Bronchial epithelial cell (primary cell): ENCODE measurements at regions not wholly inside any gene's neighbourhood (a gene's known extent, or its start where the extent isn't known, plus 50 kb on each side); places are given as distances from the start of the nearest gene placed in this dataset.

ENCODE experiments used
- DNase-seq: peaks from one replicate; pipeline ENCODE4 v3.0.0-alpha.2; 2010; ENCODE audit warnings: low read depth
- FAIRE-seq: peaks from 2 replicates; lab custom pipeline; 2011; peaks lifted over from hg19 to GRCh38; lab: Jason Lieb, UNC
- H3K27me3 ChIP-seq: 2 replicates; pipeline ENCODE4 v1.5.1; 2011; ENCODE audit warnings: low read length; ENCODE audit not compliant: control insufficient read depth, insufficient read depth
- H3K36me3 ChIP-seq: 2 replicates; pipeline ENCODE4 v1.5.1; 2011; ENCODE audit warnings: low read length; ENCODE audit not compliant: control insufficient read depth, insufficient read depth
- H3K4me3 ChIP-seq: 2 replicates; pipeline ENCODE4 v1.5.1; 2011; ENCODE audit warnings: mild to moderate bottlenecking, low read depth, low read length, control low read depth
- TF ChIP-seq, protein P1 (sequence below): IDR thresholded peaks from 2 replicates; pipeline ENCODE4 v1.5.1; 2011; ENCODE audit warnings: mild to moderate bottlenecking, moderate library complexity, low read length, control low read depth, inconsistent platforms; ENCODE audit not compliant: insufficient read depth, severe bottlenecking

DNA sequence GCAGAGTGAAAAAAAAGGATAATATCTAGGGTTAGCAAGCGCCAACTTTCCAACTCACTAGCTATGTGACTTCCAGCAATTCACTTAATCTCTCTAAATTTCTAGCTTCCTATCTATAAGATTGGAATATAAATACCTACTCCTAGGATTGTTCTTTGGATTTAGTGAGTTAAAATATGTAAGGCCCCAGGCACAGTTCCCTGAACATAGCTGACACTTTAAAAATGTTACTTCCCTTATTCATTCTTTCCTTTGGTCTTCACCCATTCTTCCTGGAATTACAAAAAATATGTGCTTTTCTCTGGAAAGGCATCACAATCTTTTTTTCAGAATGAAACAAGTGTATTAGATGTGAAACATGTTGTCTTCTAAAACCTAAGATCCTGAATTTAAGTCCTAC lies 365.7 kb downstream of the RBM43 start:
- TF ChIP-seq, protein P1, sequence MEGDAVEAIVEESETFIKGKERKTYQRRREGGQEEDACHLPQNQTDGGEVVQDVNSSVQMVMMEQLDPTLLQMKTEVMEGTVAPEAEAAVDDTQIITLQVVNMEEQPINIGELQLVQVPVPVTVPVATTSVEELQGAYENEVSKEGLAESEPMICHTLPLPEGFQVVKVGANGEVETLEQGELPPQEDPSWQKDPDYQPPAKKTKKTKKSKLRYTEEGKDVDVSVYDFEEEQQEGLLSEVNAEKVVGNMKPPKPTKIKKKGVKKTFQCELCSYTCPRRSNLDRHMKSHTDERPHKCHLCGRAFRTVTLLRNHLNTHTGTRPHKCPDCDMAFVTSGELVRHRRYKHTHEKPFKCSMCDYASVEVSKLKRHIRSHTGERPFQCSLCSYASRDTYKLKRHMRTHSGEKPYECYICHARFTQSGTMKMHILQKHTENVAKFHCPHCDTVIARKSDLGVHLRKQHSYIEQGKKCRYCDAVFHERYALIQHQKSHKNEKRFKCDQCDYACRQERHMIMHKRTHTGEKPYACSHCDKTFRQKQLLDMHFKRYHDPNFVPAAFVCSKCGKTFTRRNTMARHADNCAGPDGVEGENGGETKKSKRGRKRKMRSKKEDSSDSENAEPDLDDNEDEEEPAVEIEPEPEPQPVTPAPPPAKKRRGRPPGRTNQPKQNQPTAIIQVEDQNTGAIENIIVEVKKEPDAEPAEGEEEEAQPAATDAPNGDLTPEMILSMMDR: no peak
- FAIRE-seq (no peak), DNase-seq (no peak)
- H3K4me3 ChIP-seq: no peak overlapping the region
- H3K36me3 ChIP-seq: no peaks in the 10 kb centered on the region
- no peaks in the 10 kb centered on the region for H3K27me3 ChIP-seq

DNA sequence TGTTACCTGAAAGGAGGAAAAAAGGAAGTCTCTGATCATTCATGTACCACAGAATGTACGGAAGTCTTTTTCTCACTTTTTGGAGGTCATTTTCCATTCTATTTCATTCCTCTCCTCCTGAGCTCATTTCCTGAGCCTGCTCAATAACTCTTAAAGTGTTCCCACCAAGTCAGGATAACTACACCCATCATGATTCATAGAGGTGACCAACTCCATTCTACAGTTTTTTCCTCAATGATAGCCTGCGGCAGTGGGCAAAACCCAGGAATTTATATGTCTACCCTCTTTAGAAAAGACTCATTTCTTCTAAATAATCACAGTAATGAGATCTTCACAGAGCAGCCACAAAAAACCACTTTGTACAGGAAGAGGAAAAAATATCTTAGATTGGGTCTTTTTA lies 372.5 kb downstream of the RBM43 start:
- FAIRE-seq: no peak
- Histone ChIP-seq H3K36me3 (no peaks in the 10 kb centered on the region), H3K27me3 (peaks cover 2% of the 10 kb centered on the region), H3K4me3 (no peak overlapping the region)
- DNase-seq: peak; percentile 36
- TF ChIP-seq, protein P1: no peak

DNA sequence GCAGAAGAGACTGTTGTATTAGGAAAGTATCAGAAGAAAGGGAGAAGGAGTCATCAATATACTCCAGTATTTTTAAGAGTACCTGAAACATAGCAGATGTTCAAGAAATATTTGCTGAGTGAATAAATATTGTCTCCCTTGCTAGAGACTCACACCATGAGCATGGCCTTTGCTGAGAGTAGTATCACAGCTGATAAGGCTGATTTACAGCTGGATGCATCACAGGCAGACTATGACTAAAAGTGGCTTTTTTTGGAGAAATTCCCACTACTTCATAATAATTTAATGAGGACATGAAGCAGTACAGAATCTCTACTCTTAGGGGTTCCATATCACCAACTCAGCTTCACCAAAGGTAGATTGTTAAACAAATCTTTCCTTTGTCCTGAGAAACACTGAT lies 373.3 kb downstream of the RBM43 start:
- no peak for FAIRE-seq
- DNase-seq: no peak

DNA sequence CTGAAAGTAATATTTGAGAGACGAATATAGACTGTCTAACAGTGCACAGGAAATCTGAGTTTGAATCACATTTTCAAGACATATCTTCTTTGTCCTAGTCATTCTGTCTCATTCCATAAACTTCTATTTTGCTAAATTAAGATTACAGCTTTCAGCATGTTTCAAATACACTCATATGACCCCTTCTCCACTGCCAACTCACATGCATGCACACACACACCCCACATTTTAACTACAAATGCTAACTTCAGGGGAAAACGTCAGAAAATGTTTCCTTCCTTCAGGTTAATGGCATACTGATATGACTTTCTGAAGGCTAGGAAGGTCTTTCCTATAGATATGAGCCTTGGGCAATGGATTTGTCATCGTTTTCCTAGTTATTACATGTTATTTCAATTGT lies 373.7 kb downstream of the RBM43 start:
- Histone ChIP-seq H3K27me3 (peaks cover 2% of the 10 kb centered on the region), H3K36me3 (no peaks in the 10 kb centered on the region), H3K4me3 (no peak overlapping the region)
- TF ChIP-seq, protein P1: no peak
- DNase-seq (peak; percentile 28), FAIRE-seq (no peak)

More for the DNA sequence above, 373.3 kb downstream of the RBM43 start:
- Histone ChIP-seq H3K27me3 (peaks cover 2% of the 10 kb centered on the region), H3K4me3 (no peak overlapping the region), H3K36me3 (no peaks in the 10 kb centered on the region)
- TF ChIP-seq, protein P1: no peak

DNA sequence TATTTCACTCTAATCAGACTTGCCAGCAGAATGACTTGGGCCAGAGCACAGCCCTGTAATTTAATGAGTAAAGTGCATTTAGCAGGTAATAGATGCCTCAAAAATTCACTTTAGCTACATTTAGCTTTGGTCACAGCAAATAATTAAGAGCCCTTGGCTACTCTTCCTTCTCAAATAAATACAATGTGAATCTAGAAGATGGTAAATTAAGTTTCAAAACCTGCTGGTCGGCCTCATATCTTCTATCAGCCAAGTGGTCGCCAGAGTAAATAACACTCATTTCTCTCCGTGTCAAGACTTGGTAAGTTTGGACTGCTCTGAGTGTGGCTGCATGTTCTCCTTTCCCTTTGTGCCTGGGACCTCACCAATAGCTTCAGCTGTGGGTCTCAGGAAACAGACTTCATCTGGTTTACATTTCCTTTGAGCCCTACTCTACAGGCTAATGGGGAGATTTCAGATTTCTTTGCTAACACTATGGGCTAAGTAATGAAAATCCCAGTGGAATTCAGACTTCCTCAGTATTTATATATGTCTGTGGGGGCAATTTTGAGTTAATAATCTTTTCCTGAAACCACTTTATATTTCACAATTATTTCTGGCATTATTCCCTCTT lies 375.8 kb downstream of the RBM43 start:
- H3K4me3 ChIP-seq: no peak overlapping the region
- TF ChIP-seq, protein P1: no peak
- H3K36me3 ChIP-seq: no peaks in the 10 kb centered on the region
- FAIRE-seq (no peak), DNase-seq (no peak)
- H3K27me3 ChIP-seq: peaks cover 2% of the 10 kb centered on the region

DNA sequence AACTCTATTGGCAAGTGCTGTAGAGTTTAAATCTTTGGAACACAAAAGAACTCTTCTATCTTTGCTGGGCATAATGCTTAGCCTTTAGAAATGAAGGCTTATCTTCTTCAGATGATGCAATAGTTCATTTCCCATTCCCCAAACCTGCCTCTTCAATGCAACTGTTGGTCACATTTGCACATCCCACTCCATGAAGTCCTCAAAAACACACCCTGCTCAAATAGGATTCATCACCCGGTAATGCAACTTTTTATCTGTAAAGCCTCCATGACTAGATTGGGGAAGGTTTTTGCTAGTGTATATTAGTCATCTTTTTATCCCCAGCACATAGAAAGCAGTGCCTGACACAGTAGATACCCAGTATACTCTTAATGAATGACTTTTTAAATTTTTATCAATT lies 376.4 kb downstream of the RBM43 start:
- TF ChIP-seq, protein P1: no peak
- DNase-seq (peak; percentile 15), FAIRE-seq (no peak)
- H3K4me3 ChIP-seq: no peak overlapping the region
- H3K27me3 ChIP-seq: peaks cover 2% of the 10 kb centered on the region
- H3K36me3 ChIP-seq: no peaks in the 10 kb centered on the region
